ENCODE measurements at regions not wholly inside any gene's neighbourhood (a gene's known extent, or its start where the extent isn't known, plus 50 kb on each side); places are given as distances from the start of the nearest gene placed in this dataset.
"Not testable (repeated sequence)": the region's sequence is repeated elsewhere in the genome, so short reads cannot be mapped to it uniquely, and the experiment has no call there.

DNA sequence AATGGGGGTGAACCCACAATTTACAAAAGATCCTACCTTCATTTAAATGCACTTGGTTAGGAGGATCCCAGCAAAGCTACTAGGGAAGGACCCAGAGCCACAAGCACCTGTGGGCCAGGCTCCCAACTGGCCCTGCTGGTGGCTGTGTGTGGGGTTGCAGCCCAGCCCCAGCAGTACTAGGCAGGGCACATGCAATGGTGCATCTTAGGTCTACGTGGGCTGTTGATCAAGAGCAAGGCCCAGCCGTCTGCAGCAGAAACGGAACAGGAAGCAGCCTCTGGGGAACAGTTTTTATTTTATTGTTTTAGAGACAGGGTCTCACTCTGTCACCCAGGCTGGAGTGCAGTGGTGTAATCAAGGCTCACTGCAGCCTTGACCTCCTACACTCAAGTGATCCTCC, 134.1 kb upstream of the RAB4A start:
- DNase-seq (ENCODE audit: low read depth in 4 of 4, low spot score in 3 of 4) = no peak

DNA sequence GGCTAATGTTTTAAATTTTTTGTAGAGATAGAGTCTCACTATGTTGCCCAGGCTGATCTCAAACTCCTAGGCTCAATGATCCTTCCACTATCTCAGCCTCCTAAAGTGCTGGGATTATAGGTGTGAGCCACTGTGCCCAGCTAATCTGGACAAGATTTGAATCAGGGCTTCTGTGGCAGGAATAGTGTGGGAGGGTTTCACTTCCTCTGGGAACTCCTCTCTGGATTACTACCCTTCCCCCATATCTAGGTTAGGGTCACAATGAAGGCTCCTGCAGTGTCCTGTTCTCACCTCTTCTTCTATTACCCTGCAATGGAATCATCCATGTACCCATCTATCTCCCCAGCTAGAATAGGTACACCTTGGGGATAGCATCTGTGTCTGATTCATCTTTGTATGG, 133.6 kb upstream of the RAB4A start:
- no peak for DNase-seq (ENCODE audit: low read depth in 4 of 4, low spot score in 3 of 4)

DNA sequence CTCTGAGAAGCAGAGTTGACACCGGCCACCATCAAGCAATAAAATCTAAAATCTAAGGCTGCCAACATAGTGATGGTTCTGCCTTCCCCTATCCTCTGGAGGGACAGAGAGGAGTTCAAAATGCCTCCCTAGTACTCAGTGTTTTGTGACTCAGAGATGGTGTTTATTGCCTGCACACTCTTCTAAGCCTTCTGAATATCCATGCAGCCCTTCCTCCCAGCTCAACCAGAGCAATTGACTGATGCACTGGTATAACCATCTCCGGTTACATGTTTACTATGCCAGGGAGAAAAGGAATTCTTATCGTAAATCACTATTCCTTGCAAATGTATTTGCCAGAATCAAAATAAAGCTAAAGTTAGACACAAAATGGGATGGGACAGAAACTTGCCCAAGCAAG, 132.9 kb upstream of the RAB4A start:
- no peak for DNase-seq (ENCODE audit: low read depth in 4 of 4, low spot score in 3 of 4)

DNA sequence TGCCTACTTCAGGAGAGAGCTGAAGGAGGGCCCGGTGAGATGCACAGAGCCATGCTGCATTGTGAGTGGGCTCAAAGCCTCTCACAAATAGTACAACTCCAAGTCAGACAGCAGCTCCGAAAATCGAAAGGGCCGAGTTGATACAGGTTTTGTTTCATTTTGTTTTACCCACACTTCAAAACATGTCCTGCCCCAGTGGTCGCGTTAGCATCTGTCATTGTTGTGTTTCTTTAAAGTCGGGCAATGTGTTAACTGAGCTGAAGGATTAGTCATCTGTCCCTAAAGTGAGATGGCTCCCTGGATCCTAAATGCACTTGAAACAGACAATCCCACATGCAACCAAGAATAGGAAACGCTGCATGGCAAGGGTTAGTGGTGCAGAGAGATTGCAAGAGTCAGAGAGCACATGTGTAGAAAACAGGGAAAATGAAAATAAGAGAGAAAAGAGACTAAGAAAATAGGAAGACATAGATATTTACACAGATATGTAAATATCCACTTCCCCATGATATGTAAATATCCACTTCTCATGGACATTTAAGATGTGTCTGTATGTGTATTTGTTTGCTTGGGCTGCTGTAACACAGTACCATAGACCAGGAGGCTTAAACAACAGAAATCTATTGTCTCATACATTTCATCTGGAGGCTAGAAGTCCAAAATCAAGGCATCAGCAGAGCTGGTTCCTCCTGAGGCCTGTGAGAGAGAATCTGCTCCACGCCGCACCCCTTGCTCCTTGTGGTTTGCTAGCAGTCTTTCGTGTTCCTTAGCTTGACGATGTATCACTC, 131.4 kb upstream of the RAB4A start:
- no peak for DNase-seq (ENCODE audit: low read depth in 4 of 4, low spot score in 3 of 4)

DNA sequence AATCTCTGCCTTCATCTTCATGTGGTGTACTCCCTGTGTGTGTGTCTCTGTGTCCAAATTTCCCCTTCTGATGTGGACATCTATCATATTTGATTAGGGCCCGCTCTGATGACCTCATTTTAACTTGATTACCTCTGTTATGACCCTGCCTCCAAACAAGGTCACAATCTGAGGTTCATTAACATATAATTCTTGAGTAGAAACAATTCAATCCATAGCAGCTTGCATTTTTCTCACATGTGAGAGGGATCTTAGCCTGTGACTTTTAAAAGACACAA, 130.9 kb upstream of the RAB4A start:
- DNase-seq (ENCODE audit: low read depth in 4 of 4, low spot score in 3 of 4) = no peak

DNA sequence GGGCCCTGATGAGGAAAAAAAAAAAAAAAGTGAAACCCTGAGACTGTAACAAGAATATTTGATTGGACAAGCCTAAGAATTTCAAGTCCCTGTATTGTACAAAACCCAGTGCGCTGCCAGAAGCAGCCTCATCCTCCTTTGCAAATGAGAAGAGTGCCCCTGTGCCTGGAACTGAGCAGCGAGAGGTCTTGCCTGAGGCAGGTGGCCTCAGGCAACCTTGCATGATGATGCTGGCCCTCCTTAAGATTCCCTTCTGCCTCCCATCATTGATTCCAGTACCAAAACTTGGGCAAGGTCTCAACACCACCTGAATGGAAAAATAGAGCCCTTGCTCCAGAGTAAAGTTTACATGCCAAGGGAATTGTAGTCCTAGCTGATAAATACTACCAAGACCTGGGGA, 129.6 kb upstream of the RAB4A start:
- no peak for DNase-seq (ENCODE audit: low read depth in 4 of 4, low spot score in 3 of 4)

DNA sequence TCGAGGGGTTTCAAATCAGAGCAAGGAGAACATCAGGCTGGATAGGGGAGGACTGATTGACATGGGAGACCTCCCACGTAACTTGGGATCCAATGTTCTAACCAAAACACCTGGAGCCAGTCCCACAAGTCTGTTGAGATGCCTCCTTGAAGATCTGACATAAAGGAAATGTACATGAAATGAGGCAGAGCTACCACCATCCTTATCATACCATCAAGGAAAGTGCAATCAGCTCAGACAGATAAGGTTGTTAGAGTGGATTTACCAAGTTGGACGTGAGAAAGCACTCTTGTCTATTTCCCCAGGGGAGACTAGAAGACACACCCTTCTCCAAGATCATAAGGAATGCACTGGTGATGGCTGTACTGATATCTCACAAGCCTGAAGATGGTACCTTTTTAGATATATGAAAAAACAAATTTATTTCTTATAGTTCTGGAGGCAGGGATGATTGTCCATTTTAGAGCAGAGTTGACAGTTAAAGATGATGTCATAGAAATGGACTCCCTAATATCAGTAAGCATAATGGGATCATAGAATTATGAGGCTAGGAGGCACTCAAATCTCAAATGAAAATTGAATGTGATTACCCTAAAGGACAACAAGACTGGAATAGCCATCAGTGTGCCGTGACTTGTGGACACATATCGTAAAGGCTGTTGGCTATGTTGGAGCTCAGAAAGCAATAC, 129.1 kb upstream of the RAB4A start:
- DNase-seq (ENCODE audit: low read depth in 4 of 4, low spot score in 3 of 4) = no peak

DNA sequence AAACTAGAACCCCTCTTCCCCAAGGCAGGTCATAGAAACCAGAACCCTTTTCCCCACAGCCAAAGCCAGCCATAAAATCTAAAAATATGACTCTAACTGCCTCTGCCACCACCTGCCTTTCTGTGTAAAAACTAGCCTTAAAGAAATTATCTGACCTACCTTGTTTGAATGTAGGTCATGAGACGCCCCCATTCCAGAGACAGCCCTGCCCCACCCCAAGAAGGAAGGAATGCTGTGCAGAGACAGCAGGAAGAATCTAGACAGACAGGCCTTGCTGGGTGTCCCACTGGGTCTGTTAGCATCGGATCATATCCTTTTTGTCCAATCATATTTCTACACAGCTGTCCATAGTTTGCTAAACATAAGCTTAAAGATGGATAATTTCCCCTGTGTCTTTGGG, 128.4 kb upstream of the RAB4A start:
- DNase-seq (ENCODE audit: low read depth in 4 of 4, low spot score in 3 of 4) = no peak

DNA sequence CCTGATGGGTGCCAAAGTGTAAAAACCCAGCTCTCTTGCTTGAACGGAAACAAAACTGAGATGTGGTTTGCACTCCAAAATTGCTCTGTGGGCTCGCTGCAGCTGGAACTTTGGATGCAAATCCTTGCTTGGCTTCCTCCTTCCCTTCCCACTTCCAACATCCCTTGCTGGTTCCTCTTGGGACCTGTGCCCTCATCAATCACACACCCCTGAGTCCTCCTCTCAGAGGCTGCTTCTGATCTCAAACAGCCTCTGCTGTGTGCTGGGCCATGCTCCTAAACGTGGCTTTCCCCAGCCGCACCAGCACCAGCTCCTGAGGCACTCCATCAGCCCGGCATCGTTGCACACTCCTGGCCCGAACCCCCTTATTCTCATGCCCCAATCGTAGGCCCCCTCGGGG, 124.3 kb upstream of the RAB4A start:
- DNase-seq (ENCODE audit: low read depth in 4 of 4, low spot score in 3 of 4) = no peak

DNA sequence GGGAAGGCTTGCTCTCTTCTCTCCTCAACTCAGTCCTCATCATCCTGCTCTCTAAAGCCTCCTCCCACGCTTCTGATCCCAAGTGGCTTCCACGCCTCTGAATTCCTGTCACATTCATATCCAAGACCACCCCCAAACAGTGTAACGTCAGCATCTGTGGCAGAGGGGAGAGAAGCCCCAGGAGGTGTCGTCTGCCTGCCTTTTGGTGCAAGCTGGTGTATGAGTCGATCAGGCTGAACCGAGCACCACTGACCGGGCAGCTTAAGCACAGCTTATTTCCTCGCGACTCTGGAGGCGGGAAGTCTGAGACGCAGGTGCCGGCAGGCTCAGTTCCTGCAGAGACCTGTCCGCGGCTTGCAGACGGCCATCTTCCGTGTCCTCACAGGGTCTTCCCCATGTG, 123.8 kb upstream of the RAB4A start:
- no peak for DNase-seq (ENCODE audit: low read depth in 4 of 4, low spot score in 3 of 4)

DNA sequence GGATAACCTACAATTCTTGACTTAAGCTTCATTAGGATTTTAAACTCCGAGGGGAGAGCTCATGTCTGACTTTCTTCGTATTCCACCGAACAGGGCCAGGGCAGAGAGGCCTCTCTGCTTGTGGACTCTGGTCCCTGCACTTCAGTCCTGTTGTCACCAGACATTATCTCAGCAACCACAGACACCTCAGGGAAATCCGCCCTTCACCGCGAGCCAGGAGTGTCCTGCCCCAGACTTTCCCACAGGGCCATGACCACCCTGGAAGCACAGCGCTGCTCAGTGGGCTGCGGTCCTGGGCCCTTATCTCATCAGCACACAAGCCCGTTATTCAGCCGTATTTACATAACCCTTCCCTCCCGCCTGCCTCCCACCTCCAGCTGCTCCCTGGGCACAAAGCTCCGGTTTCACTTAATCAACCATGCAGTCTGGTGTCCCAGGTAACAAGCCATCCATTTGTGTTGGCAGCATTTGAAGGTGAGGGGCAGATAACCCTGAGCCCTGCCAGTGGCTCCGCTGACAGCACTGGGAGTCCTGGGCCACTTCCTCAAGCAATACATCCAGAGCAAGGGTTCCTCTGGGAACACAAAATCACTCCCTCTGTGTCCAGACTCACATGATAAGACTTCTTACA, 122.8 kb upstream of the RAB4A start:
- DNase-seq (ENCODE audit: low read depth in 4 of 4, low spot score in 3 of 4) = peak in 2 of 4 donors; percentile 53 to 59

DNA sequence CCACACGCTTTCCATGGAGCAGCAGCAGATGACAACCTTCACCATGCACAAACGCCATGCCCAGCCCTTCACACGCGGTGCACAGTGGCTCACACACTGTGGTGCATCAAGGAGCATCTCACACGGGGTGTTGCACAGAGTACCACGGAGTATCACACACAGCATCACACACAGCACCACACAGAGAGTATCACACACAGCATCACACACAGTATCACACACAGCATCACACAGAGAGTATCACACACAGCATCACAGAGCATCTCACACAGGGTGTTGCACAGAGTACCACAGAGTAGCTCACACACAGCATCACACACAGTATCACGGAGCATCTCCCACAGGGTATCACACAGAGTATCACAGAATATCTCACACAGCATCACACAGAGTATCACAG, 122.2 kb upstream of the RAB4A start:
- DNase-seq (ENCODE audit: low read depth in 4 of 4, low spot score in 3 of 4) = no peak

DNA sequence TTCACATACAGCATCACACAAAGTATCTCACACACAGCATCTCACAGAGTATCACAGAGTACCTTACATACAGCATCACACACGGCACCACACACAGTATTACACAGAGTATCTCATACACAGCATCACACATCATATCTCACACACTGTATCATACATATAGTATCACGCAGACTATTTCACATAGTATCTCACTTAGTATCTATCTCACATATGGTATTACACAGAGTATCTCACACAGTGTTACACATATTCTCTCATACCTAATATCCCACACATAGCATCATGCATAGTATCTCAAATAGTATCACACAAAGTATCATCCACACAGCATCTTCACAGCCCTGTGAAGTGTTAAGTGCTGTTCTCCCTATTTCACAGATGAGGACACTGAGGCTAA, 121.5 kb upstream of the RAB4A start:
- DNase-seq (ENCODE audit: low read depth in 4 of 4, low spot score in 3 of 4) = no peak

DNA sequence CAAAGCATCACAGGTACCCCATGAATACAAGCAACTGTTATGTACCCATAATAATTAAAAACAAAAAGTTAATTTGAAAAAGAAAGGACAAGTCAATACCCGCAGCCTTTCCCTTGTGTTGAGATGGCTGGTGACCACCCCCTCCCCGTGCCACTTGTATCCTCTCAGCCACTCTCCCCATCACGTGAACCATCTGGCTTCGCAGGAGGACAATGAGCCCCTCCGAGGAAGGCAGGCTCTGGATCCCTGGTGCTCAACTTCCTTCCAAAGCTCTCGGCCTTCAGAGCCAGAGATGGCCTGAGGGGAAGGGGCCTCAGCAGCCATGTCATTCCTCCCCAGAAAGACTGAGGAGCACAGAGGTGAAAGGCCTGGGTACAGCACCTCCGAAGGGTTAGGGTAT, 120.4 kb upstream of the RAB4A start:
- DNase-seq (ENCODE audit: low read depth in 4 of 4, low spot score in 3 of 4) = no peak

DNA sequence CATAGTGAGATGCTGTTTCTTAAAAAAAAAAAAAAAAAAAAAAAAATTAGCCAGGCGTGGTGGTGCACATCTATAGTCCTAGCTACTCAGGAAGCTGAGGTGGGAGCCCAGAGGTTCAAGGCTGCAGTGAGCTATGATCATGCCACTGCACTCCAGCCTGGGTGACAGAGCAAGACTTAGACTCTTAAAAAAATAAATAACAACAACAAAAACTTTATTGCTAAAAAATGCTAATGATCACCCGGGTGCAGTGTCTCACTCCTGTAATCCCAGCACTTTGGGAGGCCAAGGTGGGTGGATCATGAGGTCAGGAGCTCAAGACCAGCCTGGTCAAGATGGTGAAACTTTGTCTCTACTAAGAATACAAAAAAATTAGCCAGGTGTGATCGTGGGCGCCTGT, 119.5 kb upstream of the RAB4A start:
- not testable (repeated sequence) for DNase-seq (ENCODE audit: low read depth in 4 of 4, low spot score in 3 of 4)

DNA sequence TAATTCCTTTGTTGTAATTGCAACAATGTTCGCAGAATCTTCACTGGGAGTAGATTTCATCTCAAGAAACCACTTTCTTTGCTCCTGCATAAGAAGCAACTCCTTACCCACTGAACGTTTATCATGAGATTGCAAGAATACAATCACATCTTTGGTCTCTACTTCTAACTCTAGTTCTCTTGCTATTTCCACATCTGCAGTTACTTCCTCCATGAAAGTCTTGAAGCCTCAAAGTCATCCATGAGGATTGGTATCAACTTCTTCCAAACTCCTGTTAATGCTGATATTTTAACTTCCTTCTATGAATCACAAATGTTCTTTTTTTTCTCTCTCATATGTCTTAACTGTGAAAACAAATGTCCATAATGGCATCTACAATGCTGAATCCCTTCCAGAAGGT, 118.6 kb upstream of the RAB4A start:
- DNase-seq (ENCODE audit: low read depth in 4 of 4, low spot score in 3 of 4) = no peak

DNA sequence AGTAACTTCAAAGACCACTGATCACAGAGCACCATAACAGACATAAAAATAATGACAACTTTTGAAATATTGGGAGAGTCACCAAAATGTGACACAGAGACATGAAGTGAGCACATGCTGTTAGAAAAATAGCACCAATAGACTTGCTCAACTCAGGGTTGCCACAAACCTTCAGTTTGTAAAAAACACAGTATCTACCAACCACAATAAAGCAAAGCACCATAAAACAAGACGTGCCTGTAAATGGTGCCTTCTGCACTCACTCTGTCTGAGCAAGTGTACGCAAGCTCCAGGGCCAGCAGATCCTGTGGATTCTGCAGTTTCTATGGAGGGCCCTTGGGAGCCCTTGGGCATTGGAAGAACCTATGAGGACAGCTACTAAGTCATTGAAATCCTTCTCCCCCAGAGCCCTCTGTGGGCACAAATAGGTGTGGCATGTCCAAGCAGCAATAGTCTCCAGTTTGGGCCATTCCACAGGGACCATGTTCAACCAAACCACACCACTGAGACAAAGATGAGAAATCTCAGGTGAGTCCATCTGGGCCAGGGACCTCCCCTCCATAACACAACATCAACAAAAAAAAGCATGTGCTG, 116.9 kb upstream of the RAB4A start:
- DNase-seq (ENCODE audit: low read depth in 4 of 4, low spot score in 3 of 4) = no peak

DNA sequence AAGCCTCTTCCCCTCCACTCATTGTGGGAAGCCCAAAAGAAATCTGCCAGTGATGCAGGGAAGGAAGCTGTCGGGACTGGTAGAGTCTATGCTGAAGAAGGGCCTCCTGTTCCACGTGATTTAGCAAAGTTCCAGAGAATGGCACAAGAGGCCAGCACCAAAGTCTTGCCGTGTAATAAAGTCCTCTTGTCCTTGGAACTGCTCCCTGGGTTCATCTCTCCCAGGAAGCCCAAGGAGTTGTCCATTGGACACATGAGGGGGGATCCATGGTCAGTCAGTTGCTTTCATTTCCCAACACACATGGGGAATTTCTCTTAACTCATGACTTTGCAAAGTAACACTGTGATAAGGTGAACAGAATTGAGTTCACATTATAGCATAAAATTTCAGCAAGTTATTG, 116.1 kb upstream of the RAB4A start:
- no peak for DNase-seq (ENCODE audit: low read depth in 4 of 4, low spot score in 3 of 4)

DNA sequence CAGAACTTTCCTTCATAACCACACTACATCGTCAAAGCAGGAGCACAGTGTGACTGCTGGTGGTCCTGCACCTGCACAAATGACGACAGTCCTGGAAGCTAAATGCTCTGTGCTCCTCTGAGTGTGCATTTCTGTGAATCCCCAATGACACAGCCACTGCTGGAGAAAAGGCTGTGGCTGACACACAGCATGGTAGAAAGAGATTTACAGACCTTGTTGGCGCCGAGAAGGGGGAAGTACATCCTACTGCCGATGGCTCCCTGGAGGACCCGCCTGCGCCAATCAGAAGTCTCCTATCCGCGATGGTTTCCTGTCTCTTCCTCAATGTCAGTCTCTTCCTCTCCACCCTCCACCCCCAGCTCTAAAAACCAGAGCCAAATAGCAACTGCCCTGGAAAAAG, 115.4 kb upstream of the RAB4A start:
- no peak for DNase-seq (ENCODE audit: low read depth in 4 of 4, low spot score in 3 of 4)

DNA sequence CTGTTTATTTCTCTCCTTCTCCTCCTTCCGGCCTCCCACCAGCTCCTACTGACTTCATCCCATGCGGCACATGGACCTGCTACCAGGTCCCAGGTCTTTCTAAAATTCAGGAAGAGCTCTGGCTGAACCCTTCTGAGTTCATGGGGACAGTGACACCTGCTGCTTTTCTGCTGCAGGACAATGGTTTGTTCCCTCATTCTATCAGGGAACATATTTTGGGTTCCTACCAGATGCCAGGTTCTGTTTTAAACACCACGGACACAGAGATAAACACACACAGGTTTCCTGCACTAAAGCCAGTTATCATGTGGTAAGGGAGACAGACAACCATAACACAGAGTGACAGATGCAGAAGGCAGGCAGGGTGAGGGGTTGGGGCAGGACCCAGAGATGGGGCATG, 114.0 kb upstream of the RAB4A start:
- DNase-seq (ENCODE audit: low read depth in 4 of 4, low spot score in 3 of 4) = no peak

DNA sequence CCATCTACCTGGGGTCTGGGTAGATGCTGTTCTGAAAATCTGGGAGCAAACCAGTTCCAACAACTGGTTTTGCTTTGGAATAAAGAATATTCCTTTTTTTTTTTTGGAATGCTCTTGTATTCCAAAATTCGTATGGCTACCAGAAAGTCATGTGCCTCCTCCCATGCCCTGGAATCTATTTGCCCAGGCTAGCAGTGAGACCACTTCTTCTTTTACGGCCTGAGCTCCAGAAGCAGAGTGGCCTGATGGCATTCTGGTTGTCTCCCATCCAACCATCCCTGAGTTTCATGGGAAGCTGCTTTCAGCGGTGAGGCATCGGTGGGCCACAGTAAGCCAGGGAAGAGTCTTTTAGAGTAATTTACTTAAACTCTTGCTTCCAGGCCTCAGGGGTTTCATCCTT, 113.4 kb upstream of the RAB4A start:
- no peak for DNase-seq (ENCODE audit: low read depth in 4 of 4, low spot score in 3 of 4)

DNA sequence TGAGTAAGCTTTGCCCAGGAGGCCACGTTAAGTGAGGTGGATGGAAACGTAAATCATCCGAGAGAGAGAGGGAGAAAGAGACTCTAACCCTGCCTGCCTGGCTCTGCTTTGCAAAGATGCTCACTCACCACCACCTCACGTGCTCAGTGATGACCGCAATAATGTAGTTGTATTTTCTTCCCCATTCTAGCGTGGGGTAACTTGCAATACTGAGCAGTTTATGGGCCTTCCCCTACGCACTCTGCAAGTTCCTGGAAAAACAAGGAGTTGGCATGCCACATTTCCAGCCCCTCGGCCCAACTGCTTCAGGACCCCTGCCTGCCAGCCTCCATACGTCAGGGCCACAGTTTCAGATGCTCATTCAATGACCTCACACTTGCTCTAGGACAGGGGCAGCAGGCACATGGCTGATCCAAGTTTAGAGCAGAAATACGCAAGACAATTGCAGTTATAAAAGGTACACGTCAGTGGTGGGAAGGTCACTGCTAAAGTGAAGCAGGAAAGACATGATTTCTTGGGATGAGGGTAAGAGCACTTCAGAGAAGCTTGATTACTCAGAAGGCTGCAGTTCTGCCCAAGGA, 112.5 kb upstream of the RAB4A start:
- DNase-seq (ENCODE audit: low read depth in 4 of 4, low spot score in 3 of 4) = no peak

Data from right renal pelvis (tissue), 4 donors.